ENCODE measurements at regions not wholly inside any gene's neighbourhood (a gene's known extent, or its start where the extent isn't known, plus 50 kb on each side); places are given as distances from the start of the nearest gene placed in this dataset.

- H3K27ac ChIP-seq (ENCODE audit: low read depth, low read length): no peak overlapping the region
- no peak overlapping the region for H3K9ac ChIP-seq (ENCODE audit: low read length in 5 of 5)
- no peaks in the 10 kb centered on the region for H3K9me3 ChIP-seq (ENCODE audit: control insufficient read depth in 5 of 5, low read length in 5 of 5)
- H3K4me1 ChIP-seq (ENCODE audit: control insufficient read depth in 5 of 5, insufficient read depth in 5 of 5, low read length in 5 of 5): no peaks in the 10 kb centered on the region
- H3K36me3 ChIP-seq (ENCODE audit: control insufficient read depth in 5 of 5, insufficient read depth in 5 of 5, low read length in 5 of 5): no peaks in the 10 kb centered on the region
- peaks cover 0 to 5% (median 0%) of the 10 kb centered on the region in 5 donors for H3K27me3 ChIP-seq (ENCODE audit: control insufficient read depth in 5 of 5, insufficient read depth in 4 of 5, low read length in 5 of 5)
- H3K4me3 ChIP-seq (ENCODE audit: low read depth in 1 of 5, low read length in 5 of 5): no peak overlapping the region
Observed at GRCh38 chr16:51019617-51020016, 131.5 kb downstream of the SALL1 start.

- no peak overlapping the region for H3K9ac ChIP-seq (ENCODE audit: low read length in 5 of 5)
- H3K36me3 ChIP-seq (ENCODE audit: control insufficient read depth in 5 of 5, insufficient read depth in 5 of 5, low read length in 5 of 5): no peaks in the 10 kb centered on the region
Observed at GRCh38 chr16:51017969-51018368, 133.1 kb downstream of the SALL1 start.

GRCh38 chr16:51012396-51012795, 138.7 kb downstream of the SALL1 start:
- no peak overlapping the region for H3K4me3 ChIP-seq (ENCODE audit: low read depth in 1 of 5, low read length in 5 of 5)
- H3K4me1 ChIP-seq (ENCODE audit: control insufficient read depth in 5 of 5, insufficient read depth in 5 of 5, low read length in 5 of 5): no peaks in the 10 kb centered on the region
- peaks cover 12 to 20% (median 16%) of the 10 kb centered on the region in 5 donors for H3K9me3 ChIP-seq (ENCODE audit: control insufficient read depth in 5 of 5, low read length in 5 of 5)
- H3K27ac ChIP-seq (ENCODE audit: low read depth, low read length): no peak overlapping the region
- H3K27me3 ChIP-seq (ENCODE audit: control insufficient read depth in 5 of 5, insufficient read depth in 4 of 5, low read length in 5 of 5): peaks cover 0 to 5% (median 0%) of the 10 kb centered on the region in 5 donors
- no peak overlapping the region for H3K9ac ChIP-seq (ENCODE audit: low read length in 5 of 5)
- no peaks in the 10 kb centered on the region for H3K36me3 ChIP-seq (ENCODE audit: control insufficient read depth in 5 of 5, insufficient read depth in 5 of 5, low read length in 5 of 5)

More at GRCh38 chr16:51017969-51018368, 133.1 kb downstream of the SALL1 start:
- Histone ChIP-seq H3K27ac (ENCODE audit: low read depth, low read length) (no peak overlapping the region), H3K27me3 (ENCODE audit: control insufficient read depth in 5 of 5, insufficient read depth in 4 of 5, low read length in 5 of 5) (peaks cover 0 to 5% (median 0%) of the 10 kb centered on the region in 5 donors), H3K4me3 (ENCODE audit: low read depth in 1 of 5, low read length in 5 of 5) (no peak overlapping the region), H3K9me3 (ENCODE audit: control insufficient read depth in 5 of 5, low read length in 5 of 5) (no peaks in the 10 kb centered on the region), H3K4me1 (ENCODE audit: control insufficient read depth in 5 of 5, insufficient read depth in 5 of 5, low read length in 5 of 5) (no peaks in the 10 kb centered on the region)

GRCh38 chr16:51010817-51011216, 140.3 kb downstream of the SALL1 start:
- H3K4me1 ChIP-seq (ENCODE audit: control insufficient read depth in 5 of 5, insufficient read depth in 5 of 5, low read length in 5 of 5): no peaks in the 10 kb centered on the region

DNA sequence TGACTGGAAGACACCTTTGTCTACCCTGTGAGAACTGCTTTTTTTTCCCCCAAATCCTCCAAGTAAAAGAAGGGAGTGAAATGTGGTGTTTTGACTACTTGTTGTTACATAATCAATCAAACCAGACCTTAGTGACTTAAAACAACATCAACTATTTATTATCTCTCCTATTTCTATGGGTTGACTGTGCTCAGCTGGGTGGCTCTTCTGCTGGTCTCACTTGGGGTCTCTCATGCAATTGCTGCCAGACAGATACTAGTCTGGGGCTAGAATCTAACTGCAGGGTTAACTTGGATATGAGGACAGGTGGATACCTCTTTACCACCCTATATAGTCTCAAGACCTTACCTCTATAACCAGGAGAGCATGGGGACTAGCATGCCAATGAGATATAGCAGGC, 141.3 kb downstream of the SALL1 start:
- Histone ChIP-seq H3K27ac (ENCODE audit: low read depth, low read length) (no peak overlapping the region), H3K27me3 (ENCODE audit: control insufficient read depth in 5 of 5, insufficient read depth in 4 of 5, low read length in 5 of 5) (no peaks in the 10 kb centered on the region), H3K9me3 (ENCODE audit: control insufficient read depth in 5 of 5, low read length in 5 of 5) (peaks cover 12 to 25% (median 16%) of the 10 kb centered on the region in 5 donors), H3K4me1 (ENCODE audit: control insufficient read depth in 5 of 5, insufficient read depth in 5 of 5, low read length in 5 of 5) (no peaks in the 10 kb centered on the region), H3K4me3 (ENCODE audit: low read depth in 1 of 5, low read length in 5 of 5) (peak overlapping the region in 1 of 5 donors; percentile 9), H3K9ac (ENCODE audit: low read length in 5 of 5) (no peak overlapping the region), H3K36me3 (ENCODE audit: control insufficient read depth in 5 of 5, insufficient read depth in 5 of 5, low read length in 5 of 5) (no peaks in the 10 kb centered on the region)

More at GRCh38 chr16:51010817-51011216, 140.3 kb downstream of the SALL1 start:
- no peaks in the 10 kb centered on the region for H3K36me3 ChIP-seq (ENCODE audit: control insufficient read depth in 5 of 5, insufficient read depth in 5 of 5, low read length in 5 of 5)
- no peak overlapping the region for H3K4me3 ChIP-seq (ENCODE audit: low read depth in 1 of 5, low read length in 5 of 5)
- H3K27me3 ChIP-seq (ENCODE audit: control insufficient read depth in 5 of 5, insufficient read depth in 4 of 5, low read length in 5 of 5): peaks cover 0 to 5% (median 0%) of the 10 kb centered on the region in 5 donors
- peaks cover 12 to 25% (median 16%) of the 10 kb centered on the region in 5 donors for H3K9me3 ChIP-seq (ENCODE audit: control insufficient read depth in 5 of 5, low read length in 5 of 5)
- H3K27ac ChIP-seq (ENCODE audit: low read depth, low read length): no peak overlapping the region
- no peak overlapping the region for H3K9ac ChIP-seq (ENCODE audit: low read length in 5 of 5)

- Histone ChIP-seq H3K9ac (ENCODE audit: low read length in 5 of 5) (no peak overlapping the region), H3K27ac (ENCODE audit: low read depth, low read length) (no peak overlapping the region), H3K36me3 (ENCODE audit: control insufficient read depth in 5 of 5, insufficient read depth in 5 of 5, low read length in 5 of 5) (no peaks in the 10 kb centered on the region), H3K4me1 (ENCODE audit: control insufficient read depth in 5 of 5, insufficient read depth in 5 of 5, low read length in 5 of 5) (no peaks in the 10 kb centered on the region), H3K4me3 (ENCODE audit: low read depth in 1 of 5, low read length in 5 of 5) (no peak overlapping the region), H3K9me3 (ENCODE audit: control insufficient read depth in 5 of 5, low read length in 5 of 5) (peaks cover 12 to 25% (median 16%) of the 10 kb centered on the region in 5 donors), H3K27me3 (ENCODE audit: control insufficient read depth in 5 of 5, insufficient read depth in 4 of 5, low read length in 5 of 5) (peaks cover 0 to 3% (median 0%) of the 10 kb centered on the region in 5 donors)
Observed at GRCh38 chr16:51009359-51009758, 141.7 kb downstream of the SALL1 start.

GRCh38 chr16:51008607-51009006, 142.5 kb downstream of the SALL1 start:
- Histone ChIP-seq H3K27me3 (ENCODE audit: control insufficient read depth in 5 of 5, insufficient read depth in 4 of 5, low read length in 5 of 5) (peaks cover 0 to 4% (median 0%) of the 10 kb centered on the region in 5 donors), H3K9ac (ENCODE audit: low read length in 5 of 5) (no peak overlapping the region), H3K27ac (ENCODE audit: low read depth, low read length) (no peak overlapping the region), H3K4me1 (ENCODE audit: control insufficient read depth in 5 of 5, insufficient read depth in 5 of 5, low read length in 5 of 5) (no peaks in the 10 kb centered on the region), H3K9me3 (ENCODE audit: control insufficient read depth in 5 of 5, low read length in 5 of 5) (peaks cover 12 to 25% (median 16%) of the 10 kb centered on the region in 5 donors), H3K4me3 (ENCODE audit: low read depth in 1 of 5, low read length in 5 of 5) (no peak overlapping the region), H3K36me3 (ENCODE audit: control insufficient read depth in 5 of 5, insufficient read depth in 5 of 5, low read length in 5 of 5) (no peaks in the 10 kb centered on the region)

- Histone ChIP-seq H3K4me1 (ENCODE audit: control insufficient read depth in 5 of 5, insufficient read depth in 5 of 5, low read length in 5 of 5) (no peaks in the 10 kb centered on the region), H3K36me3 (ENCODE audit: control insufficient read depth in 5 of 5, insufficient read depth in 5 of 5, low read length in 5 of 5) (no peaks in the 10 kb centered on the region), H3K27ac (ENCODE audit: low read depth, low read length) (no peak overlapping the region), H3K9ac (ENCODE audit: low read length in 5 of 5) (no peak overlapping the region), H3K27me3 (ENCODE audit: control insufficient read depth in 5 of 5, insufficient read depth in 4 of 5, low read length in 5 of 5) (peaks cover 0 to 4% (median 0%) of the 10 kb centered on the region in 5 donors), H3K9me3 (ENCODE audit: control insufficient read depth in 5 of 5, low read length in 5 of 5) (peaks cover 12 to 25% (median 16%) of the 10 kb centered on the region in 5 donors), H3K4me3 (ENCODE audit: low read depth in 1 of 5, low read length in 5 of 5) (no peak overlapping the region)
Observed at GRCh38 chr16:51008037-51008436, 143.0 kb downstream of the SALL1 start.

- Histone ChIP-seq H3K9ac (ENCODE audit: low read length in 5 of 5) (no peak overlapping the region), H3K27ac (ENCODE audit: low read depth, low read length) (no peak overlapping the region), H3K9me3 (ENCODE audit: control insufficient read depth in 5 of 5, low read length in 5 of 5) (peaks cover 0 to 9% (median 0%) of the 10 kb centered on the region in 5 donors), H3K4me3 (ENCODE audit: low read depth in 1 of 5, low read length in 5 of 5) (no peak overlapping the region), H3K4me1 (ENCODE audit: control insufficient read depth in 5 of 5, insufficient read depth in 5 of 5, low read length in 5 of 5) (no peaks in the 10 kb centered on the region), H3K36me3 (ENCODE audit: control insufficient read depth in 5 of 5, insufficient read depth in 5 of 5, low read length in 5 of 5) (no peaks in the 10 kb centered on the region), H3K27me3 (ENCODE audit: control insufficient read depth in 5 of 5, insufficient read depth in 4 of 5, low read length in 5 of 5) (peaks cover 0 to 4% (median 0%) of the 10 kb centered on the region in 5 donors)
Observed at GRCh38 chr16:51003850-51004566, 147.1 kb downstream of the SALL1 start.

GRCh38 chr16:51002881-51003490, 148.1 kb downstream of the SALL1 start:
- Histone ChIP-seq H3K9me3 (ENCODE audit: control insufficient read depth in 5 of 5, low read length in 5 of 5) (peaks cover 0 to 9% (median 0%) of the 10 kb centered on the region in 5 donors), H3K27ac (ENCODE audit: low read depth, low read length) (no peak overlapping the region), H3K27me3 (ENCODE audit: control insufficient read depth in 5 of 5, insufficient read depth in 4 of 5, low read length in 5 of 5) (peaks cover 0 to 4% (median 0%) of the 10 kb centered on the region in 5 donors), H3K4me3 (ENCODE audit: low read depth in 1 of 5, low read length in 5 of 5) (no peak overlapping the region), H3K9ac (ENCODE audit: low read length in 5 of 5) (no peak overlapping the region), H3K36me3 (ENCODE audit: control insufficient read depth in 5 of 5, insufficient read depth in 5 of 5, low read length in 5 of 5) (no peaks in the 10 kb centered on the region), H3K4me1 (ENCODE audit: control insufficient read depth in 5 of 5, insufficient read depth in 5 of 5, low read length in 5 of 5) (no peaks in the 10 kb centered on the region)
